HFFc6 (cell line): ENCODE measurements at regions not wholly inside any gene's neighbourhood (a gene's known extent, or its start where the extent isn't known, plus 50 kb on each side); places are given as distances from the start of the nearest gene placed in this dataset.

Experiments used
- DNase-seq: peaks from one replicate; pipeline ENCODE4 v3.0.0-alpha.2; 2018
- H3K27ac Mint-ChIP-seq: 2 replicates; pipeline ENCODE4 v1.8.0; 2020; ENCODE audit warnings: mild to moderate bottlenecking, mixed read lengths
- H3K27me3 Mint-ChIP-seq: 2 replicates; pipeline ENCODE4 v1.8.0; 2021; ENCODE audit warnings: mild to moderate bottlenecking, moderate library complexity, mixed read lengths; ENCODE audit not compliant: insufficient read depth
- H3K36me3 Mint-ChIP-seq: 2 replicates; pipeline ENCODE4 v1.8.0; 2021; ENCODE audit warnings: low read depth, mixed read lengths
- H3K4me1 Mint-ChIP-seq: 2 replicates; pipeline ENCODE4 v1.8.0; 2020; ENCODE audit warnings: low read depth, mixed read lengths
- H3K4me3 Mint-ChIP-seq: 2 replicates; pipeline ENCODE4 v1.8.0; 2020; ENCODE audit warnings: mild to moderate bottlenecking, moderate library complexity, mixed read lengths
- H3K9me3 Mint-ChIP-seq: 2 replicates; pipeline ENCODE4 v1.8.0; 2020; ENCODE audit warnings: mild to moderate bottlenecking, mixed read lengths
- CTCF ChIP-seq: fragments of 200-600 bp; sonication (generic); IDR thresholded peaks from 2 replicates; pipeline ENCODE4 v1.5.0; 2021; ENCODE audit warnings: antibody characterized with exemption, mild to moderate bottlenecking

- H3K27me3 Mint-ChIP-seq = peaks cover 4% of the 10 kb centered on the region; the same call in 1 of the 2 replicates
- no peak for TF ChIP-seq CTCF
- no peaks in the 10 kb centered on the region for H3K4me1 Mint-ChIP-seq
Observed at GRCh38 chr6:50214937-50215336, 165.2 kb upstream of the DEFB112 start.

GRCh38 chr6:50217841-50218240, 168.1 kb upstream of the DEFB112 start:
- H3K36me3 Mint-ChIP-seq = peaks cover 4% of the 10 kb centered on the region; the same call in 1 of the 2 replicates
- no peaks in the 10 kb centered on the region for H3K4me1 Mint-ChIP-seq
- H3K27ac Mint-ChIP-seq = no peak overlapping the region
- DNase-seq = no peak
- H3K27me3 Mint-ChIP-seq = peaks cover 4% of the 10 kb centered on the region; the same call in 1 of the 2 replicates
- no peak for TF ChIP-seq CTCF
- H3K4me3 Mint-ChIP-seq = no peak overlapping the region
- H3K9me3 Mint-ChIP-seq = peaks cover 40% of the 10 kb centered on the region

More at GRCh38 chr6:50214937-50215336, 165.2 kb upstream of the DEFB112 start:
- Mint-ChIP-seq H3K36me3 (no peaks in the 10 kb centered on the region), H3K9me3 (peaks cover 23% of the 10 kb centered on the region), H3K4me3 (no peak overlapping the region), H3K27ac (no peak overlapping the region)
- DNase-seq = no peak

DNA sequence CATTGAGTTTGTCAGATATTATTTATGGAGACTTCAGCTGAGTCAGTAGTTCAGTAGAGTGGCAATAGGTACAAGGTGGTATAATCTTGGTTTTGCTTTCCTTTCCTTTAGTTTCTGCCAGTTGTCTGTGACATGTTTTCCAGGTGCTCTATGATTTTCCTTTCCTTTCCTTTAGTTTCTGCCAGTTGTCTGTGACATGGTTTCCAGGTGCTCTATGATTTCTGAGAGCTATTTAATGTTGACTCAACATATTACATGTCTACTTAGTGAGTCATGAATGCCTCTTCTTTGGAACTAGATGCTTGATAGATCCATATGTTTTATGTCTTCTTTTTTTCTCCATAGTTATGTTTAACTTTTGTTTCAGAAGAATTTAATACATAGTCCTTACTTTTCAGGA, 186.4 kb upstream of the DEFB112 start:
- H3K27ac Mint-ChIP-seq = no peak overlapping the region
- peaks cover 41% of the 10 kb centered on the region for H3K9me3 Mint-ChIP-seq
- no peaks in the 10 kb centered on the region for H3K4me1 Mint-ChIP-seq
- no peak for TF ChIP-seq CTCF
- H3K4me3 Mint-ChIP-seq = no peak overlapping the region
- H3K36me3 Mint-ChIP-seq = peaks cover 6% of the 10 kb centered on the region; the same call in 1 of the 2 replicates
- DNase-seq = no peak
- no peaks in the 10 kb centered on the region for H3K27me3 Mint-ChIP-seq

DNA sequence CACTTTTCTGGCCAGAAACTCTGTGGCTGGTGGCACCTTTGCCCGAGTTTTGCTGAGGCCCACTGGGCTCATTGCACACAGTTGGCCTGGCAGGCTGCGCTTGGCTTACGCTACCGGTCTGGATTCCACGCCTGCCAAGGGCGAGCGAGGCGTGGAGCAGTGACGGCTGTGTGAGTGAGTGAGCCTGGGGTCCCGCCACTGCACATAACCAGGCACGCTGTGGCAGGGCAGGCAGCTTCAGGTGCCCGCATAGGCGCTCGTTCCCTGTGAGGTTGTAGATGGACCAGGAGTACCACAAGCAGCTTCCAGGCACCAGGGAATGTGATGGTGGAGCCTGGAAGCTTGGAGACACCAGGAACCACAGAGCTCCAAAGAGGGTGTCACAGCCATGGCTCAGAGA, 190.1 kb upstream of the DEFB112 start:
- no peaks in the 10 kb centered on the region for H3K4me1 Mint-ChIP-seq
- TF ChIP-seq CTCF = no peak
- no peaks in the 10 kb centered on the region for H3K27me3 Mint-ChIP-seq
- H3K9me3 Mint-ChIP-seq = peaks cover 35% of the 10 kb centered on the region
- no peak for DNase-seq
- no peaks in the 10 kb centered on the region for H3K36me3 Mint-ChIP-seq
- no peak overlapping the region for H3K27ac Mint-ChIP-seq
- no peak overlapping the region for H3K4me3 Mint-ChIP-seq

GRCh38 chr6:50240986-50241385, 191.3 kb upstream of the DEFB112 start:
- Mint-ChIP-seq H3K4me3 (no peak overlapping the region), H3K36me3 (no peaks in the 10 kb centered on the region), H3K27me3 (no peaks in the 10 kb centered on the region), H3K9me3 (peaks cover 33% of the 10 kb centered on the region), H3K4me1 (no peaks in the 10 kb centered on the region), H3K27ac (no peak overlapping the region)
- DNase-seq = no peak
- TF ChIP-seq CTCF = no peak

- Mint-ChIP-seq H3K27ac (no peak overlapping the region), H3K4me3 (no peak overlapping the region), H3K36me3 (no peaks in the 10 kb centered on the region), H3K4me1 (no peaks in the 10 kb centered on the region), H3K9me3 (peaks cover 26% of the 10 kb centered on the region), H3K27me3 (no peaks in the 10 kb centered on the region)
- no peak for DNase-seq
- no peak for TF ChIP-seq CTCF
Observed at GRCh38 chr6:50249493-50249892, 199.8 kb upstream of the DEFB112 start.
